ENCODE measurements at regions not wholly inside any gene's neighbourhood (a gene's known extent, or its start where the extent isn't known, plus 50 kb on each side); places are given as distances from the start of the nearest gene placed in this dataset.

GRCh38 chr4:123190176-123190575 lies 206.4 kb upstream of the SPRY1 start:
- TF ChIP-seq CTCF (IDR thresholded peaks at IDR 0.05) (no peak), POLR2A (IDR thresholded peaks at IDR 0.05) (no peak)
